DMS 273 (cell line): ENCODE measurements at regions not wholly inside any gene's neighbourhood (a gene's known extent, or its start where the extent isn't known, plus 50 kb on each side); places are given as distances from the start of the nearest gene placed in this dataset.

Source experiments
- DNase-seq: peaks from one replicate; lab custom pipeline; 2025; ENCODE audit not compliant: unreplicated experiment; lab: John Stamatoyannopoulos, UW

DNA sequence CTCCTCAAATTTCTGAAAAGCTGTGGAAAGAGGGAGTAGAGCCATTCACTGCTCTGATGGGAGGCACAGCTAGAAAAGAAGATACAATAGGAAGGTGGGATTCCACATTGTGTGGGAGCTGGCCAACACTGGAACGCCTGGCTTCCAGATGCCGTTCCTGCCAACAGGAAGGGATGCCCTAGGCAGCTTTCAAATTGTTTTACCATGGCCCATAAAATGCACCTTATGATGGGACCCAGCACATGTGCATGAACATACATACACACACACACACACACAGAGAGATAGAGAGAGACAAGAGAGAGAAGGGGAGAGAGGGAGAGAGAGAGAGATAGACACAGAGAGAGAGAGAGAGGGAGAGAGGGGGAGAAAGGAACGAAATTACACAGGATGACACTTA lies 86.1 kb upstream of the BZW1 start:
- no peak for DNase-seq

DNA sequence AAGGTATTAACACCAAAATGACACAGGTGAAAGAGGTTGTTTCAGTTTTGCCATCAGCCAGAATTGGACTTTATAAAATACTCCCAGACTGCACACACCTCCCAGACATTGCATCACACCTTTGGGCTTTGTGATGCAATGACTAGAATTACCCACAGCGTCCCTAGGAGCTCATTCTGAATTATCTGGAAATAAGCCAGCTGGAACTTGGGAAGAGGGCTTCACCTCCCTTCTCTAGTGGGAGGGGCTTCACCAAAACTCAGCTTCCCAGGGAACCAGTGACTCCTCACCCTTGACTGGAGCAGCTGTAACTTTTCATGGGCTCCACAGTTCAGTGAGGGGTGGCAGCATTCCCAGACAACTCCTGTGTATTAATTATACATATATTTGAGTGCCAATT lies 83.1 kb upstream of the BZW1 start:
- DNase-seq: peak; percentile 26

DNA sequence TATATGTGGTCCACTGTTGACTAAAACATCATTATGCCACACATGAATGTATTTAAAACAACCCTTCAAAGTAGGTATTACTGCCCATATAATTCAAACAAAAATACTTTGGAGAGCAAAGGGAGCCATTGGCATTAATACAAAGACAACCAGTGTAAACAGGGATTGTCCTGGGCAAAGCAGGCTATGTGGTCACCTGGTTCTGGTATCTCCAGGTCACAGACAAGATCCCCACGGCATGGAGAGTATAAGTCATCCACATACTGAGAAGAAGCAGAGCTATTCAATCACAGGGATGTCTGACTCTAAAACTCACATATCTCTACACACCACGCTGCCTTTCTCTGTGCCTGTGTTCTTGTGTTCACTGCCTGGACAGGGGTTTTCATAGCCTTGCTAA lies 81.4 kb upstream of the BZW1 start:
- DNase-seq: no peak

DNA sequence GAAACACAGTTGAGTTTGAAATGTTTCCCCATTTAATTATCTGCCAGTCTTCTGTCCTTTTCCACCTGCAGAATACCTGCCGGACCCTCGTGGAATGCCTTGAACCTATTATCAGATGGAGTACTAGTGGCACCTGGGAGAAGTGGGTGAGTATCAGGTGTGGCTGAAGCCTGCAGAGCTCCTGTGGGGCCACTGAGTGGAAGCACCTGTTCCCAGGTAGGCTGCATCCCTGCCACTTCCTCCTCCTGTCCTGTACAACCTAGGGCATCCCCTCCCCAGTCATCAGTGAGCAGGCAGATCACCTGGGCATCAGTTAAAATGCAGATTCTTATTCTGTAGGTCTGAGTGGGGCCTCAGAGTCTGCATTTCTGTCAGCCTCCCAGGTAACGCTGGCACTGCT lies 80.8 kb upstream of the BZW1 start:
- no peak for DNase-seq

DNA sequence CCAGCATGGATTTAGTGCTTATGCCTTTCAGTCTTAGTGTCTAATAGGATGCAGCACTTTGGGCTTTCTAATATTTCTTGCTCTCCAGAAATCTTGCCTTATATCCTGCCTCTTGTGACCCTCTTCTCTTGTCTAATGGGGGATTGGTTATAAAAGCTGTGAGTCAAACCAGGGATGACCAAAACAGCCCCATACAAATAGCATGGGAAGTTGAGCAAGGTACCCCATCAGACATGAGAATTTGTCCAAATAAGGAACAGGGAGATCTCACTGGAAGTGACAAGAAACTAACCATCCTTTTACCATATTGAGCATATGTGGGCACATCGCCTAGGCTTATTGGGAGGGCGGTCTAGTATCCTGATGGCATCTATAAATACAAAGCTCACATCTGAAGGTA lies 78.8 kb upstream of the BZW1 start:
- no peak for DNase-seq

DNA sequence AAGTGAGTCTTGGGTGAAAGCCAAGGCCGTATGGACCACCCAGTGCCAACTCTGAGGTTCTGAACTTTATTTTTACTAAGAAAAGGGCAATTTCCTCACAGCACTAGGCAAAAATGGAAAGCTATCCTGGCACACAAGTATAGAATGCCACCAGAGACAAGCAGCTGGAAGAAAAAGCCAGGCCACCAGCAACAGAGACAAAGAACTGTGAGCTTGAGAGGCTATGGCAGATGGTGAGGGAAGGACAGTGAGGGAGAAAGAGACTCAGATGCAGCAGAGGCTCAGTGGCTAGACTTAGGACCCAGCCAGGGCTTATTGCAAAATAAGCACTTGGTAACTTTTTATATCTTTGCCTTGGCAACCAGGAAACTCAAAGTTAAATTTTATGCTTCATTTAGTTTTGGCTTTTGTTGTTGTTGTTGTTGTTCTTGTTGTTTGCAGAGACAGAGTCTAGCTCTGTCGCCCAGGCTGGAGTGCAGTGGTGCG lies 78.0 kb upstream of the BZW1 start:
- peak; percentile 13 for DNase-seq

DNA sequence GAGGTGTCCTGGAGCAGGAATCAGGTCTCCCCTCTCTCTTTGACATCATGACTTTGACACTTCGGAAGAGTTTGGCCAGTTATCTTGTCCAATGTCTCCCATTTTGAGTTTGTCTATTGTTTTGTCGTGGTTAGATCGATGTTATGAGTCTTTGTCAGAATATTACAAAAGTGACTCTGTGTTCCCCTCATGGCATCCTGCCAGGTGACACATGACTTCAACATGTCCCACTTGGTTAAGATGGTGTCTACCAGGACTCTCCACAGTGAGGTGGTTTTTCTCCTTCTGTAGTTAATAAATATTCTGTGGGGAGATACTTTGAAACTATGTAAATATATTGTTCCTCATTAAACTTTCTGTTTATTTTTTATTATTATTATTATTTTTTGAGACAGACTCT lies 76.6 kb upstream of the BZW1 start:
- no peak for DNase-seq

DNA sequence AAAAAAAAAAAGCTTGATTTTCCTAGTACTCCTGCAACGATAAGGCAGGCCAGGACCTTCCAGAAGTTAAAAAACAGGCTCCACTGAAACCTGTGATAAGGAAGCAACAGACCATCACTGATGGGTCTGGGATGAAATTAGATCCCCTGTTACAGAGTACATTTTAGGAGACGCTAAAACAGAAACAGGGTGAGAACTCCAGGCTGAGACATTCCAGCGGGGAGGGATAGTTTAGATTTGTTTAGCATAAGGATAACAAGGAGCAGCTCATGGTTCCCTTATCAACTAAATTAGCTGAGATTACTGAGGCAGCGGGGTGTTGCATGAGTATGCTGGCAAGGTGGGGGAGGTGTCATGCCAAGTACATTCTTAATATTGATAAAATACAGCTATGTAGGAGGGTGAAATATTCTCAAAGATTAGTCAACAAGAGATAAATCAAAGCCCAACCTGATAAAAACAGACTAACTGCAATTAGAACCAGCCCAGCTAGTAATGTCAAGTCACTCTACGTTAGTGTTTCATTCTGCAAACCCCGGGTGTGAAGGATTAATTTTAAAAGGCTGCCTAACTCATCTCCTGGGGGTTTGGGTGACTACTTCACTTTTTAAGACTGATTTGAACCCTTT lies 75.0 kb upstream of the BZW1 start:
- no peak for DNase-seq

DNA sequence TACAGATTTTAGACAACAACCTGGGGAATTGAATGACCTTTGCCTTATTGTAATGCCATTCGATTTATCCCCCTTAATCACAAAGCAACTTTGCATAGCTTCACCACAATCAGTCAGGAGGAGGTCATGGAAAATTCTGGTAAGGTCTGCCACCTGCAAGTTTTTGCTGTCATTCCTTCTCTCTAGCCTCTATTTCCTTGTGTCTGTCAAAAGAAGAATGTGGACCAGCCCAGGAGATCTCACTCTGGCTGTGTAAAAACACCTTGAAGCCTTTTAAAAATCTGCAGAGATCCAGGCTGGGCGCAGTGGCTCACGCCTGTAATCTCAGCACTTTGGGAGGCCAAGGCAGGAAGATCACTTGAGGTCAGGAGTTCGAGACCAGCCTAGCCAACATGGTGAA lies 74.1 kb upstream of the BZW1 start:
- DNase-seq: no peak

DNA sequence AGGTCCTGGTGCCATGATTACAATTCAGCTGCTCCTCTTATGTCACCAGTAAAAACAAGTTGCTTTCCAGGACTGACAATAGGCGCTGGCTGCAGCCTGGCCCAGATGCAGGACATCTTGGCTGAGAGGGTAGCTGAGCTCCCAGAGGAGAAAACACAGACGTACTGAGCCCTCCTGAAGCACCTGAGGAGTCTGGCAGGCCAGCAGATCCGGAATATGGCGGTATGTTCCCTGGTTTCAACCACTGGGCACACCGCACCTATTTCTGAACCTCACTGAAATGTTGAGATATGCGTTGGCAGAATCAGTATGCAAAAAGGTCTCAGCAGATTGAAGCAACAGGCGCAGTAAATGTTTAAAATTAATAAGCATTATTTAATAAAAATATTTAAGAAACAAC lies 73.1 kb upstream of the BZW1 start:
- no peak for DNase-seq

DNA sequence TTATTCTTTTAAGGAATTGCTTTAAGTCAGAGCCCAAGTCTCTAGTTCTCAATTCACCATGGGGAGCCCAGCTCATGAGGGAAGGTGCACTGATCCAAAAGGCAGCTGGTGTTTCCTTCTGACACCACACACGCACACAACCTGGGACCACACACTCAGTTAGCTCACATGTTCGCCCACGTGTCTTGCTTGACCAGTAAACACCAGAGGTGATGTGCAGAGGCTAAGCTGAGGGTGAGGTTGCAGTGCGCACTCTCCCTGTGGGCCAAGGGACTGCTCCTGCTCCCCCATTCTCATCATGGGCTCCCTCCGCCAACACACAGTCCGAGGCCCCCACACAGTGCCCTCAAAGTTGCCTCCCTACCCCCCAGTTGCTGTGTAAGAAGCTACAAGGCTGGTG lies 70.8 kb upstream of the BZW1 start:
- no peak for DNase-seq

DNA sequence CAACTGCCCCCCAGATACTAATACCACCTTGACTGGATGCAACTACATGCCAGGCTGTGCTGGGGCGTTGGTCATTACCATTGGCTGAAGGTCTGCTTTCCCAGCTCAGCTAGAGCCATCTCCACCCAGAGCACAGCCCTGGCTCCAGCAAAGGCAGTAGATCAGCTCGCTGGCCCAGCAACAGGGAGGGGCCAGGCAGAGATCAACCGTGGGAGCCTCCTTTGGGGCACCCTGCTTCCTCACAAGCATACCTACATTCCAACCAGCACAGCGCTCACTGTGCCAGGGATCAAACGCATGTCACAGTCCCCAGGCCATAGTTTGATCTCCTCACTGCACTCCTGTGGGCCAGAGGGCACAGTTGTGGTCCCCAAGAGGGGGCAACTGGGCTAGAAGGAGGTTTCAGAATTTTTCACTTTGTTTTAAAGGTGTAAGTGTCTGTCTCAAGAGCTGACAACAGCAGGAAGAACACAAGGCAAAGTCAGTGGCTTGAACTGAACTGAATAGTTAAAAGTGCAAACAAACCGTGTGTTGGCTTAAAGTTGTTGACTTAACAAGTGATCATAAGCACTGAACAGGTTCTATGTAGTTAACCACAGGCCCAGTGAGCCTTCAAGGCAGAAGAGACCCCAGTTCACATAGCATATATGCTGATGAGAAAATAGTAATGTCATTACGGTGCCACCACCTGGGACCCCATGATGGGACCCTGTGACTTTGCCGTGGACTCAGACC lies 70.1 kb upstream of the BZW1 start:
- no peak for DNase-seq

DNA sequence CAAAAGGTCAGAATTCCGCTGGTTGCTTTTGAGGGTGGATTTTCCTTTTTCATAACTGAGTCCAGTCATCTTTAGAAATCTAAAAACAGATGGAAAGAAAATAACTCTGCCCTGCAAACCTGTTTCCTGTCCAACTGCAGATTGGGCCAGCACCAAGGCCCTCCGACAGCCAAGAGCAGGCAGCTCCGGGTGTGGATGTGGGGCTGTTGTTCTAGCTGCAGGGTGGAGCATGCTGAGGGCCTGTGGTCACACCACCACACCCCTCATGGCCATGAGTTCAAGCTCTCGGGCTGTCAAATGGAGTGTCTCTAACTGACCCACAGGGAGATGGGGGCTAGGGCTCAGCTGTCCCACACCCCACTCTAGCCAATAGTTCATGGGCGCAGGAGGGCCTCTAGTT lies 69.3 kb upstream of the BZW1 start:
- no peak for DNase-seq

DNA sequence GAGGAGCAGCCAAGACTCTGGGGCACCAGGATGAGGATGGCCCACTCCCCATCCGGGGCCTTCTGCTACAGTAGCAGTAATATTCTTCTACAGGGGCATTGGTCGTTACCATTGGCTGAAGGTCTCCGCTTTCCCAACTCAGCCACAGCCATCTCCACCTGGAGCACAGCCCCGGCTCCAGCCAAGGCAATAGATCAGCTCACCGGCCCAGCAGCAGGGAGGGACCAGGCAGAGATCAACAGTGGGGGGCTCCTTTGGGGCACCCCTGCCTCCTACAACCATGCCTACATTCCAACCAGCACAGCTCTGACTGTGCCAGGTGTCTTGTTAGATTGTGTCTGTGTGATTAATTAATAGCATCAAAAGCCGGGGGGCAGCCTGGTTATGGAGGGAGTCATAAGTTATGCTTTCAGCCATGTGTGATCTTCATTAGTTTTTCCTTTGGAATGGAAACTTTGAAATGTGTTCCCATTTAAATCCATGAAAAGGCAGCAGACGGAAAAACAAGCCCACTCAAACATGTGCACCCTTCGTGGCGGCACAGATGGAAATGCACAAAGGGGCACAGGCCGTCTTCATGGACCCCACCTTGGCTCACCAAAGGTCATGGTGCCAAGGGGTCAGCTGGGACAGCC lies 68.6 kb upstream of the BZW1 start:
- DNase-seq: no peak

DNA sequence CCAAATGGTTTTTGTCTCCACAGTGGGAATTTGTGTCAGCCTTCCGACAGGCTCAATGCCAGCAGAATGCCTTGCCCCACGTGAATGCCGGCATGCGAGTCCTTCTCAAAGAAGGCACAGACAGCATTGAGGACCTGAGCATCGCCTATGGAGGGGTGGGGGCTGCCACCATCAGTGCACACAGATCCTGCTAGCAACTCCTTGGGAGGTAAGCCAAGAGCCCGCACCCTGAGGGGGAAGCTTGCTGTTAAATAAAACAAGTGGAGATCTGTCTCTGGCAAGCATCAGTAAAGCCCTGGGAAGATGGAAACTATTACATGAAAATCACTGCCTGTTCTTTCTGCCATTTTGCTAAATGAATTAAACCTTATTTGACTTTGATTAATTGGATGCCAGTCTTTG lies 67.5 kb upstream of the BZW1 start:
- DNase-seq: no peak

DNA sequence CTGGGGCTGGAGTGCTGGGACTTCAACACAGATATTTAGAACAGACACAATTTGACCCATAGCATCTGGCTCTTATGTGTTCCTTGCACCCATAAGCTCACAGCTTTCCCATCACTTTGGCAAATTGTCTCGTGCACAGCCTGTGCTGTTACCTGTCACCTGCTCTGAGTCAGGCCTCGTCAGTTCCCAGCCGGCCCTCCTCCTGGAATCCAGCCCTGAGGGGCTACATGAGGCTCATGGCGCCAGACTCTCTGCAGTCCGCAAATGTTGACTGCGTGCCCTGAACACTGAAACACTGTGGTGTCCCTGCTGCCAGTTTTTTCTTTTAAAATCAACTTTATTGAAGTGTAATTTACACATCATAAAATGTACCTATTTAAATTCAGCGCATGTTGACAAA lies 65.4 kb upstream of the BZW1 start:
- DNase-seq: no peak

DNA sequence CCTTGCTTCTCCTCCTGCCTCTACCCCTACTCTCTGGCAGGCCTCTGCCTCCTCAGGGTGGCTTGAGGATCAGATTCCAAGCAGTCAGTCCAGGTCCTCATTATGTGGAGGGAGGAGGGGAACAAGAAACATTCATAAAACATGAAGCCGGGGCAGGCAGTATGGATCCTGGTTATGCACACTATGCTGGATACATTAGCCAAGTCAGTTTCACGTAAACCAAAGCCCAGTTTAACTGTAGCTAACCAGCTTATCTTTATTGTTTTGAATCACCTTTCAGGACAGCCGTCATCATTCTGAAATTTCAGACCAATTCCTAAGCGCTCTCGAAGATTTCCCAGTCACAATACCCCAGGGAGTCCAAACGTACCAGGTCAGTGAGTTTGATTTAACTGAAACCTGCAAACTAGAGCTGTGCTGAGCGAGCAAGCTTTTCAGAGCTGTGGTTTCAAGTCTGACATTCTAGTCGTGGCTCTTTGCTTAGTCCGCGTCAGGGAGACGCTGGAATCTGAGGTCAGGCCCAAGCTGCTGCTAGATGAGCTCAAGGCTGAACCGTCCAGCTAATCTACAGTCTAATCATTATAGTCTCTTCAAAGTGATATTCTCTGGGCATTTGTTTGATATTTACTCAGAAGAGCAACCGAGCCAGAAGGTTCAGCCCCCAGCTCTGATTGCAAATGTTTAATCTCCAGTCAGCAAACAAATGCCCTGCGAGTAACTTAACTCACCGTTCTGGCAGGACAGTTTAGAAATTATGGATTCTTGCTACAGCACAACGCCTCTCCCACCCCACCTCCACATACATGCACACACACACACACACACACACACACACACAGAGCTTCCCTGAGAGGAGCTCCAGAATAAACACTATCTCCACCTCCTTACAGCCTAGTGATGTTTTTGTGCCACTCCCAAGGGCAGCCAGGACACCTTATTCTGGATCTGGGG lies 63.8 kb upstream of the BZW1 start:
- DNase-seq: no peak

DNA sequence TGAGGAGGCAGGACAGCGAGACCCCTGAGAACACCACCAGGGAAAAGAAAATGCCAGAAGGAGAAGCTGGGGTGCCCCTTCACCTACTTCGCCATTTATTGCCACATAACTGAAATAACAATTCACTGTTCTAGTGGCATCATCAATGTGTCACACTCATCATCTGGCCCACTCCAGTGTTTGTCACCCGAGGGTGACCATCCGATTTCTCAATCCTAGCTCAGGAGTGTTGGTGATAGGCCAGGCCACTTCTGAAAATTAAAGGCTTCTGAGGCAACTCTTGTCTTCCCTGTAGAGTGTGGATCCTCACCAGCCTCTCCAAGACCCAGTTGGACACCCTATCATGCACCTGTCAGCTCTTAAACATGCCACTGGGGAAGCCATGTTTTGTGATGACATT lies 62.9 kb upstream of the BZW1 start:
- DNase-seq: no peak

DNA sequence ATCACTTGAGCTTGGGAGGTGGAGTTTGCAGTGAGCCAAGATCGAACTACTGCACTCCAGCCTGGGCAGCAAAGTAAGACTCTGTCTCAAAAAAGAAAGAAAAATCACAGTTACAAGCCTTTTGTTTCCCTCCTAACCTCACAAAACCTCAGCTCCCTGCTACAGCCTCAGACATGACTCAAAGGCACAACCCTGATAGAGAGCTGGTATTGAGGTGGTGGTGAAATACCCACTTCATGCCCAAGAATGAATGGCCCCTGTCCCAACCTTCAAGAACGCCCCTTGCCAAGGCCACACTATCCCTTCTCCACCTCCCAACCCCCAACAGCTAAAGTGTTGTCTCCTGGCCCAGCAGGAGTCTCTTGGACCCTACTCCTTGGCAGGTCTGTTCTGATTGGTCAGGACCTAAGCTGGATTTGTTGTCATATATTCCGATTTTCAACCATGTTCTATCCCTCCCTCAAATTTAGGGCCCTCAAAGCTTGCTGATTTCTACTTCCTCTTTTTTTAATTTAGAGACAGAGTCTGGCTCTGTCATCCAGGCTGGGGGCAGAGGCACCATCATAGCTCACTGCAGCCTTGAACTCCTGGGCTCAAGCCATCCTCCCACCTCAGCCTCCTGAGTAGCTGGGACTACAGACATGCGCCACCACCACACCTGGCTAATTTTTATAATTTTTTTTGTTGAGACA lies 61.9 kb upstream of the BZW1 start:
- no peak for DNase-seq

DNA sequence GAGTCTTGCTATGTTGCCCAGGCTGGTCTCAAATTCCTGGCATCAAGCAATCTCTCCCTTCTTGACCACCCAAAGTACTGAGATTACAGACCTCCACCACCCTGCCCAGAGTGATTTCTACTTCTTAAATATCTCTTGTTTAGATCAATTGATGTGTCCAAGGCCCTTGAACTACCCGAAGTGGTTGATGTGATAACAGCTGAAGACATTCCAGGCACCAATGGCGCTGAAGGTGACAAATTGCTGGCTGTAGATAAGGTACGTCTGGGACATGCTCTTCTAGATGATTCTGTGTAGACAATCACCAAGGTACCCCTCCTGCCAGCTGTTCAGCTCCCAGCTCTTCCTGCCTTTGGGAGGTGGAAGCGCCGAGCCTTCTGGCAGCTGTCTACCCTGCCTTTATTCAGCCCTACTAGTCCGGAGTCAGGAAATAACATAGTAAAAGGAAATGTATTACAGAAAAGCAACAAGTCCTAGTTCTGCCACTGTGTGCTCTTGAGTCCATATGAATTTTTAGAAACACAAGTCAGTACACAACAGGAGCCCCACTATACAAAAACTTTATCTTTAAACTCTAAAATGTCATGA lies 61.3 kb upstream of the BZW1 start:
- DNase-seq: no peak
